ENCODE measurements at regions not wholly inside any gene's neighbourhood (a gene's known extent, or its start where the extent isn't known, plus 50 kb on each side); places are given as distances from the start of the nearest gene placed in this dataset.

DNA sequence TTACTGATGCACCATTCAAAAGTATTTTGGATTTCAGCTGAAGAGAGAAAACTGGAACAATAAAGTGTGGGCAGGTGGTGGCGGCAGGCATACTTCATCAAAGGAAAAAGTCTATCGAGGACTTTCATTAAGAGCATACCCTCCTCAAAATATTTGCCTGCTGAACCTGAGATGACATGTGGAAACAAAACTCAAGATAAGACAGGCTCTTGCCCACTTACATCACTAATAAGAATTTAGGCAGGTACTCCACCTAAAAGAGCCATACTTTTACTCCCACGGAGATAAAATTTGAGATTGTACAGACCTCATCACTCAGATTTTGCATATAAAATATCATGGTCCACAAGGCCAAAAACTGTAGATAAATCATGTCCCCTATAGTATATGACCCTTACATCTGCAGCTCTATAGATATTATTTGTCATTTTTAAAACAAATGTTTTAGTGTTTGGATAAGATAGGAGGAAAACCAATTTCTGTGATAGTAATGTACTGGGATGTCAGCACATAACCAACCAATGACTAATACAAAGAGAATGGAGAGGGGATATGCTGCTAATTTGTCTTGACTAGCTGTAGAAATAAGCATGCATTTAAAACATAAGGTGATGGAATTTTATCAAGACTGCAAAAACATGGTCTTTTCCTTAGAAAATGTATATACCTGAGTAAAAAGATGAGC is 730.6 kb upstream of the ZNF608 start:
- H3K27ac ChIP-seq (ENCODE audit: low read length) = no peak overlapping the region
- Mint-ChIP-seq H3K9me3 (peaks cover 4 to 21% (median 12%) of the 10 kb centered on the region in 3 donors), H3K27ac (no peak overlapping the region), H3K36me3 (no peaks in the 10 kb centered on the region), H3K4me1 (no peaks in the 10 kb centered on the region), H3K27me3 (no peaks in the 10 kb centered on the region), H3K4me3 (no peak overlapping the region)
- no peaks in the 10 kb centered on the region for H3K4me1 ChIP-seq (ENCODE audit: control insufficient read depth in 1 of 2, extremely low read depth in 1 of 2, insufficient read depth in 2 of 2, low read length in 2 of 2)
- H3K27me3 ChIP-seq (replicated peaks in 1 of 2; ENCODE audit: control insufficient read depth in 2 of 2, extremely low read depth in 1 of 2, insufficient read depth in 2 of 2, low read length in 1 of 2) = no peaks in the 10 kb centered on the region
- DNase-seq (no peak), ATAC-seq (replicated peaks in 1 of 4) (no peak)
- no peaks in the 10 kb centered on the region for H3K9me3 ChIP-seq
- POLR2A ChIA-PET = no interaction called here
- H3K36me3 ChIP-seq (ENCODE audit: control insufficient read depth in 2 of 2, extremely low read depth in 1 of 2, insufficient read depth in 1 of 2, low read length in 1 of 2) = no peaks in the 10 kb centered on the region
- CTCF ChIA-PET = no interaction called here
- WGBS (ENCODE audit: insufficient coverage) = no CpG with 5 or more reads among the region's 3 CpGs
- no peak overlapping the region for H3K4me3 ChIP-seq (ENCODE audit: control insufficient read depth in 1 of 2, extremely low read depth in 1 of 2, low read length in 1 of 2)

DNA sequence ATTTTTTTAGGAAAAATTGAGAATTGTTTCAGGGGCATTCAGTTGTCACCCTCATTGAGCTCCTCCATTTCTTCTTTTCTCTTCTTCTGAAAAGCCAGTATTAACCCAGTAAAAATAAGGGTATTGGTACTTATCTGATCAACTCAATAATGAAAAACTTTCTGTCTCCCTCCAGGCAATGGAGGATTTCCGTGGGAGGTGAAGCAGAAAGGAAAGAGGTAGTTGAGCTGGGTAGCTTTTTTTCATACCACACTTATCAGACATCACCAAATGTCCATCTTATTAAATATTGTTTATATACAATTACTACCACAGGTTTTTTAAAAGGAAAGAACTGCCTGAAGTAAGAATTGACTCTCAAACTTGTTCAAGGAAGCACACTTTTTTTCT is 731.1 kb upstream of the ZNF608 start:
- WGBS (ENCODE audit: insufficient coverage) = no CpG with 5 or more reads among the region's 1 CpG
- no peak overlapping the region for H3K4me3 Mint-ChIP-seq
- ATAC-seq (replicated peaks in 1 of 4) = no peak
- no peaks in the 10 kb centered on the region for H3K4me1 Mint-ChIP-seq
- H3K36me3 ChIP-seq (ENCODE audit: control insufficient read depth in 2 of 2, extremely low read depth in 1 of 2, insufficient read depth in 1 of 2, low read length in 1 of 2) = no peaks in the 10 kb centered on the region
- H3K36me3 Mint-ChIP-seq = no peaks in the 10 kb centered on the region
- no peak overlapping the region for H3K27ac ChIP-seq (ENCODE audit: low read length)
- ChIA-PET CTCF (no interaction called here), POLR2A (no interaction called here)
- no peak for DNase-seq
- no peaks in the 10 kb centered on the region for H3K27me3 ChIP-seq (replicated peaks in 1 of 2; ENCODE audit: control insufficient read depth in 2 of 2, extremely low read depth in 1 of 2, insufficient read depth in 2 of 2, low read length in 1 of 2)
- no peak overlapping the region for H3K4me3 ChIP-seq (ENCODE audit: control insufficient read depth in 1 of 2, extremely low read depth in 1 of 2, low read length in 1 of 2)
- H3K27me3 Mint-ChIP-seq = no peaks in the 10 kb centered on the region
- peaks cover 4 to 18% (median 12%) of the 10 kb centered on the region in 3 donors for H3K9me3 Mint-ChIP-seq
- no peak overlapping the region for H3K27ac Mint-ChIP-seq
- no peaks in the 10 kb centered on the region for H3K9me3 ChIP-seq
- no peaks in the 10 kb centered on the region for H3K4me1 ChIP-seq (ENCODE audit: control insufficient read depth in 1 of 2, extremely low read depth in 1 of 2, insufficient read depth in 2 of 2, low read length in 2 of 2)

DNA sequence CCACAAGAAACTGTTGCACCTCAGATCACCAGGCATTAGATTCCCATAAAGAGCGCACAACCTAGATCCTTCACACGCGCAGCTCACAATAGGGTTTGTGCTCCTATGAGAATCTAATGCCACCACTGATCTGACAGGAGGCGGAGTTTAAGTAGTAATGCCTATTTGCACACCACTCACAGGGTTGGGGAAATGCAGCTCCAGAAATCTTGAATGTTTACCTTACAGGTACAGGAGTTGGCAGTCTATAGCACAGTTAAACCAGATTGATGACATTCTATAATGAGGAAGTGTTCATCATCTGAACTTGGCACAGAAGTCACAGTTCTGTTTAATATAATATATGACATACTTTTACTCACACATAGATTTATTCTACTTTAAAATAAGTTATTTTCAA is 732.2 kb upstream of the ZNF608 start:
- no peak for DNase-seq
- no peak overlapping the region for H3K4me3 Mint-ChIP-seq

DNA sequence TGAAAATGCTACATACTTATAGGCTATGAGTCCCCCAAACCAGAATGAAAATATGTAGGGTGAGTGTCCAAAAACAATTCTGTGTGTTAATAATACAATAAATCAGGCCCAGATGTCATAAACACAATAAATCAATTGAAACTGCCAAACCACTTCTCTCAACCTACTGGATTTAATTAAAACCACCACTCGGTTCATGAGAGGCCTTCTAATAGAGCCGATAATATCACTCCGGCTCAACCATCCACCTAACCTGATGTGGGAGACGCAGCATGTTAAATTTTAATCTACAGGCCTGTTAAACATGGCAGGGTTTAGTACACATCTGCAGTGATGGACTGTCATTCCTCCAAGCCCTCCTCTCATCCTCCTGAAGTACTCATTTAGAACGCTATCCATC is 734.5 kb upstream of the ZNF608 start:
- Histone ChIP-seq H3K4me3 (ENCODE audit: control insufficient read depth in 1 of 2, extremely low read depth in 1 of 2, low read length in 1 of 2) (no peak overlapping the region), H3K27me3 (replicated peaks in 1 of 2; ENCODE audit: control insufficient read depth in 2 of 2, extremely low read depth in 1 of 2, insufficient read depth in 2 of 2, low read length in 1 of 2) (no peaks in the 10 kb centered on the region), H3K36me3 (ENCODE audit: control insufficient read depth in 2 of 2, extremely low read depth in 1 of 2, insufficient read depth in 1 of 2, low read length in 1 of 2) (no peaks in the 10 kb centered on the region), H3K9me3 (no peaks in the 10 kb centered on the region), H3K4me1 (ENCODE audit: control insufficient read depth in 1 of 2, extremely low read depth in 1 of 2, insufficient read depth in 2 of 2, low read length in 2 of 2) (no peaks in the 10 kb centered on the region), H3K27ac (ENCODE audit: low read length) (no peak overlapping the region)
- Mint-ChIP-seq H3K27ac (no peak overlapping the region), H3K36me3 (no peaks in the 10 kb centered on the region), H3K4me1 (no peaks in the 10 kb centered on the region), H3K9me3 (peaks cover 6 to 18% (median 8%) of the 10 kb centered on the region in 3 donors), H3K27me3 (no peaks in the 10 kb centered on the region), H3K4me3 (no peak overlapping the region)
- ATAC-seq (replicated peaks in 1 of 4) = no peak
- ChIA-PET CTCF (no interaction called here), POLR2A (no interaction called here)
- DNase-seq = no peak
- 86% methylated on average over 3 of the region's 5 CpGs for WGBS (ENCODE audit: insufficient coverage)

More for the DNA sequence above, 732.2 kb upstream of the ZNF608 start:
- no peak for ATAC-seq (replicated peaks in 1 of 4)
- H3K27ac Mint-ChIP-seq = no peak overlapping the region
- H3K4me1 Mint-ChIP-seq = no peaks in the 10 kb centered on the region
- Histone ChIP-seq H3K4me3 (ENCODE audit: control insufficient read depth in 1 of 2, extremely low read depth in 1 of 2, low read length in 1 of 2) (no peak overlapping the region), H3K27me3 (replicated peaks in 1 of 2; ENCODE audit: control insufficient read depth in 2 of 2, extremely low read depth in 1 of 2, insufficient read depth in 2 of 2, low read length in 1 of 2) (no peaks in the 10 kb centered on the region), H3K27ac (ENCODE audit: low read length) (no peak overlapping the region), H3K36me3 (ENCODE audit: control insufficient read depth in 2 of 2, extremely low read depth in 1 of 2, insufficient read depth in 1 of 2, low read length in 1 of 2) (no peaks in the 10 kb centered on the region), H3K9me3 (no peaks in the 10 kb centered on the region), H3K4me1 (ENCODE audit: control insufficient read depth in 1 of 2, extremely low read depth in 1 of 2, insufficient read depth in 2 of 2, low read length in 2 of 2) (no peaks in the 10 kb centered on the region)
- ChIA-PET POLR2A (no interaction called here), CTCF (interaction anchor here in 1 of 2 donors (0.7 kb wide), 1 partner anchor 32 kb away, joined by 6 read pairs; no protein-coding TSS in a partner anchor)
- WGBS (ENCODE audit: insufficient coverage) = 100% methylated on average over 1 of the region's 4 CpGs
- no peaks in the 10 kb centered on the region for H3K36me3 Mint-ChIP-seq
- no peaks in the 10 kb centered on the region for H3K27me3 Mint-ChIP-seq
- peaks cover 4 to 18% (median 12%) of the 10 kb centered on the region in 3 donors for H3K9me3 Mint-ChIP-seq

DNA sequence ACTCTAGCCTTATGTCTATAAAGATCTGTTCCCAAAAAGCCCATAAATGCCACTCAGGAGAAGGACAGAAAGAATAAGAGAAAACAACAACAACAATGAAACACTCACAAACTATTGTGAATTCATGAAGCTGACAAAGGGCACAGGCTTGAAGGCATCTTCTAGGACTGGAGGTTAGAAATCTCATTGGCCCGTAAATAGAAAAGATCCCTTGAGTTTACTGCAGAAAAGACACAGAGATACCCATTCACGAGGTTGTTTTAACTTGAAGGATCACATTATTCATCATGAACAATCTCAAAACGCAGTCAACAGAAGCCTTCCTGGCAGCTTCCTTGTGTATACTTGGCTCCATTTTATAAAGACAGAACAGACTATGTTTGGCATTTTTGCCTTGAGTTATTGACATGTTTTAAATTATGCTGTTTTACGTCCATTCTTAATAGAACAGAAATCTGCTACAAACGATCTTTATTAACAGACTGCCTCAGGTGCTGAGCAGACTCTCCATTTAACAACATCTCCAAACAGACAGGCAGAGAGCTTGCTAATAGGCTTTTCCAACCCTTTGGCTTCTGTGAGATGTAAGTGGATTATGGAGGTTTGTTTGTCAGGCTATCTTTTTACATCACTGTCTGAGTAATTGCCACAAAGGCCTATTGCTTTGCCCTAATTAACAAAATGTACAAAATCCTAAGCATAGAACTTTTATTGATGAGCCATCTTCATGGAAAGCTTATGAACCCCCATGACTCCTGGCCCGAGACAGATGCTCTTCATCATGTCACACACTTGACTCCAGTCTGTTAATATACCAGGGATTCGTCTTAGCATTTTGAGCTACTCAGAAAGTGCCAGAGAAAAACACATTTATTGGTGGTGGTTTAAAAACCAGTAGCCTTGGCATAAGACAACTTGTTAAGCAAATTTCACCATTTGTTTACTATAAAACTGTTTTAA is 735.3 kb upstream of the ZNF608 start:
- Mint-ChIP-seq H3K27me3 (no peaks in the 10 kb centered on the region), H3K4me3 (no peak overlapping the region), H3K36me3 (no peaks in the 10 kb centered on the region), H3K4me1 (no peaks in the 10 kb centered on the region), H3K9me3 (peaks cover 6 to 21% (median 11%) of the 10 kb centered on the region in 3 donors), H3K27ac (no peak overlapping the region)
- no peak overlapping the region for H3K27ac ChIP-seq (ENCODE audit: low read length)
- no peaks in the 10 kb centered on the region for H3K36me3 ChIP-seq (ENCODE audit: control insufficient read depth in 2 of 2, extremely low read depth in 1 of 2, insufficient read depth in 1 of 2, low read length in 1 of 2)
- ATAC-seq (replicated peaks in 1 of 4) = no peak
- no peak overlapping the region for H3K4me3 ChIP-seq (ENCODE audit: control insufficient read depth in 1 of 2, extremely low read depth in 1 of 2, low read length in 1 of 2)
- DNase-seq = no peak
- 72% methylated on average over 2 of the region's 7 CpGs for WGBS (ENCODE audit: insufficient coverage)
- no peaks in the 10 kb centered on the region for H3K27me3 ChIP-seq (replicated peaks in 1 of 2; ENCODE audit: control insufficient read depth in 2 of 2, extremely low read depth in 1 of 2, insufficient read depth in 2 of 2, low read length in 1 of 2)
- H3K9me3 ChIP-seq = no peaks in the 10 kb centered on the region
- CTCF ChIA-PET = interaction anchor here in 1 of 2 donors (0.6 kb wide), 1 partner anchor 57 kb away, joined by 3 read pairs; no protein-coding TSS in a partner anchor
- POLR2A ChIA-PET = no interaction called here
- no peaks in the 10 kb centered on the region for H3K4me1 ChIP-seq (ENCODE audit: control insufficient read depth in 1 of 2, extremely low read depth in 1 of 2, insufficient read depth in 2 of 2, low read length in 2 of 2)

DNA sequence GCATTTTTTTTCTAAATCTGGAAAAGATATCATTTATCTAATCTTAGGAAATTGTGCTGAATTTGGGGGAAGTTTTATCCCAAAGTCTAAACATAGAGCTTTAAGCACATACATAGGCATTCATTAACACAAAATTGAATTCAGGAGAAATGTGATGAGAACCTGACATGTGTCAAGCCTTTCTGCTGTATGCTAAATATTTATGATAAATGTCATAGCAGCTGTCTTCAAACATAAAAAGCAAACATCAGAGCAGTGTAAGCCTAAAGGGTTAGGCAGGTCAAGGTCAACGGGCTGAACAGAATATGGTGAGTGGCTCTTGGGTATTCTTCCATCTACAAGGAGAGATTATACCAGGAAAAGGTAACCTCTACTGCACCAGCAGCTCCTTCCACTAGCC is 737.2 kb upstream of the ZNF608 start:
- Mint-ChIP-seq H3K27ac (no peak overlapping the region), H3K4me1 (no peaks in the 10 kb centered on the region), H3K9me3 (peaks cover 6 to 17% (median 16%) of the 10 kb centered on the region in 3 donors), H3K4me3 (no peak overlapping the region), H3K27me3 (no peaks in the 10 kb centered on the region), H3K36me3 (no peaks in the 10 kb centered on the region)
- ChIA-PET POLR2A (no interaction called here), CTCF (interaction anchor here in 1 of 2 donors (0.6 kb wide), 1 partner anchor 11 kb away, joined by 3 read pairs; no protein-coding TSS in a partner anchor)
- ATAC-seq (replicated peaks in 1 of 4) (no peak), DNase-seq (no peak)
- WGBS (ENCODE audit: insufficient coverage) = no CpG with 5 or more reads among the region's 1 CpG
- Histone ChIP-seq H3K4me3 (ENCODE audit: control insufficient read depth in 1 of 2, extremely low read depth in 1 of 2, low read length in 1 of 2) (no peak overlapping the region), H3K9me3 (no peaks in the 10 kb centered on the region), H3K27ac (ENCODE audit: low read length) (no peak overlapping the region), H3K27me3 (replicated peaks in 1 of 2; ENCODE audit: control insufficient read depth in 2 of 2, extremely low read depth in 1 of 2, insufficient read depth in 2 of 2, low read length in 1 of 2) (no peaks in the 10 kb centered on the region), H3K36me3 (ENCODE audit: control insufficient read depth in 2 of 2, extremely low read depth in 1 of 2, insufficient read depth in 1 of 2, low read length in 1 of 2) (no peaks in the 10 kb centered on the region), H3K4me1 (ENCODE audit: control insufficient read depth in 1 of 2, extremely low read depth in 1 of 2, insufficient read depth in 2 of 2, low read length in 2 of 2) (no peaks in the 10 kb centered on the region)

All from T-cell (primary cell).